ENCODE measurements at regions not wholly inside any gene's neighbourhood (a gene's known extent, or its start where the extent isn't known, plus 50 kb on each side); places are given as distances from the start of the nearest gene placed in this dataset.

- DNase-seq: no peak
Measured at GRCh38 chr13:107370015-107370785, 802.3 kb upstream of the ARGLU1 start.

GRCh38 chr13:107367258-107367657, 799.3 kb upstream of the ARGLU1 start:
- DNase-seq: no peak

GRCh38 chr13:107365466-107366215, 797.7 kb upstream of the ARGLU1 start:
- no peak for DNase-seq

- no peak for DNase-seq
Measured at GRCh38 chr13:107364658-107365057, 796.7 kb upstream of the ARGLU1 start.

GRCh38 chr13:107361666-107362065, 793.7 kb upstream of the ARGLU1 start:
- DNase-seq: no peak

GRCh38 chr13:107360010-107360409, 792.1 kb upstream of the ARGLU1 start:
- DNase-seq: no peak

- no peak for DNase-seq
Measured at GRCh38 chr13:107358866-107359265, 790.9 kb upstream of the ARGLU1 start.

- no peak for DNase-seq
Measured at GRCh38 chr13:107351305-107351704, 783.4 kb upstream of the ARGLU1 start.

- no peak for DNase-seq
Measured at GRCh38 chr13:107348925-107349324, 781.0 kb upstream of the ARGLU1 start.

- no peak for DNase-seq
Measured at GRCh38 chr13:107348471-107348870, 780.5 kb upstream of the ARGLU1 start.

GRCh38 chr13:107347641-107348369, 779.9 kb upstream of the ARGLU1 start:
- DNase-seq: no peak

- no peak for DNase-seq
Measured at GRCh38 chr13:107342747-107343146, 774.8 kb upstream of the ARGLU1 start.

GRCh38 chr13:107339209-107339608, 771.3 kb upstream of the ARGLU1 start:
- DNase-seq: no peak

- no peak for DNase-seq
Measured at GRCh38 chr13:107332188-107332587, 764.3 kb upstream of the ARGLU1 start.

GRCh38 chr13:107331359-107331758, 763.4 kb upstream of the ARGLU1 start:
- no peak for DNase-seq

GRCh38 chr13:107330484-107330883, 762.5 kb upstream of the ARGLU1 start:
- no peak for DNase-seq

- no peak for DNase-seq
Measured at GRCh38 chr13:107329991-107330390, 762.1 kb upstream of the ARGLU1 start.

- DNase-seq: no peak
Measured at GRCh38 chr13:107324416-107325204, 756.7 kb upstream of the ARGLU1 start.

GRCh38 chr13:107322228-107322627, 754.3 kb upstream of the ARGLU1 start:
- DNase-seq: no peak

GRCh38 chr13:107305178-107305577, 737.2 kb upstream of the ARGLU1 start:
- DNase-seq: no peak

- DNase-seq: no peak
Measured at GRCh38 chr13:107301724-107302374, 733.9 kb upstream of the ARGLU1 start.

GRCh38 chr13:107299717-107300116, 731.8 kb upstream of the ARGLU1 start:
- DNase-seq: no peak
